ENCODE measurements at regions not wholly inside any gene's neighbourhood (a gene's known extent, or its start where the extent isn't known, plus 50 kb on each side); places are given as distances from the start of the nearest gene placed in this dataset.

- TF ChIP-seq MAX (IDR thresholded peaks at IDR 0.05; ENCODE audit: low read depth, low read length) (no peak), POLR2A (IDR thresholded peaks at IDR 0.05; ENCODE audit: extremely low read depth, insufficient read length) (no peak)
- TF ChIP-seq, protein P1, sequence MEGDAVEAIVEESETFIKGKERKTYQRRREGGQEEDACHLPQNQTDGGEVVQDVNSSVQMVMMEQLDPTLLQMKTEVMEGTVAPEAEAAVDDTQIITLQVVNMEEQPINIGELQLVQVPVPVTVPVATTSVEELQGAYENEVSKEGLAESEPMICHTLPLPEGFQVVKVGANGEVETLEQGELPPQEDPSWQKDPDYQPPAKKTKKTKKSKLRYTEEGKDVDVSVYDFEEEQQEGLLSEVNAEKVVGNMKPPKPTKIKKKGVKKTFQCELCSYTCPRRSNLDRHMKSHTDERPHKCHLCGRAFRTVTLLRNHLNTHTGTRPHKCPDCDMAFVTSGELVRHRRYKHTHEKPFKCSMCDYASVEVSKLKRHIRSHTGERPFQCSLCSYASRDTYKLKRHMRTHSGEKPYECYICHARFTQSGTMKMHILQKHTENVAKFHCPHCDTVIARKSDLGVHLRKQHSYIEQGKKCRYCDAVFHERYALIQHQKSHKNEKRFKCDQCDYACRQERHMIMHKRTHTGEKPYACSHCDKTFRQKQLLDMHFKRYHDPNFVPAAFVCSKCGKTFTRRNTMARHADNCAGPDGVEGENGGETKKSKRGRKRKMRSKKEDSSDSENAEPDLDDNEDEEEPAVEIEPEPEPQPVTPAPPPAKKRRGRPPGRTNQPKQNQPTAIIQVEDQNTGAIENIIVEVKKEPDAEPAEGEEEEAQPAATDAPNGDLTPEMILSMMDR (IDR thresholded peaks at IDR 0.05; ENCODE audit: low read depth, low read length): no peak
Observed at GRCh38 chrX:137427816-137428215, 138.1 kb upstream of the ZIC3 start.

Data from NB4 (cell line).